ENCODE measurements at regions not wholly inside any gene's neighbourhood (a gene's known extent, or its start where the extent isn't known, plus 50 kb on each side); places are given as distances from the start of the nearest gene placed in this dataset.

- Histone ChIP-seq H3K9me1 (replicated peaks; ENCODE audit: control insufficient read depth, extremely low read depth, insufficient read depth, low read length) (no peaks in the 10 kb centered on the region), H3K9me3 (replicated peaks; ENCODE audit: control insufficient read depth, insufficient read depth, low read length) (no peaks in the 10 kb centered on the region), H3K4me2 (ENCODE audit: insufficient read depth, low read length) (no peak overlapping the region), H3K27me3 (ENCODE audit: control insufficient read depth in 2 of 2, insufficient read depth in 2 of 2, low read length in 2 of 2) (peaks cover 0 to 2% of the 10 kb centered on the region in 2 experiments), H3K27ac (ENCODE audit: insufficient read depth, low read depth, low read length) (no peak overlapping the region), H2AFZ (ENCODE audit: low read depth, low read length) (no peak overlapping the region), H3K36me3 (ENCODE audit: control insufficient read depth in 2 of 2, extremely low read depth in 1 of 2, insufficient read depth in 2 of 2, low read length in 2 of 2) (no peaks in the 10 kb centered on the region), H3K4me3 (replicated peaks in 1 of 3; ENCODE audit: insufficient read depth in 1 of 3, low read depth in 1 of 3, low read length in 3 of 3) (no peak overlapping the region), H3K4me1 (ENCODE audit: control insufficient read depth, extremely low read depth, insufficient read depth, low read length) (peaks cover 9% of the 10 kb centered on the region), H3K9ac (replicated peaks; ENCODE audit: extremely low read depth, insufficient read depth, low read length) (no peak overlapping the region), H4K20me1 (replicated peaks; ENCODE audit: control insufficient read depth, extremely low read depth, insufficient read depth, low read length) (no peaks in the 10 kb centered on the region), H3K79me2 (ENCODE audit: control insufficient read depth, insufficient read depth, low read length) (no peaks in the 10 kb centered on the region)
- no TSS peak for BruUV-seq (replicated peaks)
- FAIRE-seq (no peak), DNase-seq (ENCODE audit: low read depth, low spot score) (no peak)
- ChIA-PET CTCF (interaction anchor here (1.3 kb wide), 1 partner anchor 11 kb away, joined by 3 read pairs; no protein-coding TSS in a partner anchor), POLR2A (no interaction called here)
- intact Hi-C loops (cut with micrococcal nuclease) (no loop called here), dilution Hi-C loops (cut with MboI; ENCODE audit: extremely low pct_ligation_motif_present, low sequenced_read_pairs) (no loop called here)
- no peak for TF ChIP-seq JUN (IDR thresholded peaks at IDR 0.05; ENCODE audit: borderline replicate concordance, insufficient read depth, insufficient read length, low read depth)
- TF ChIP-seq MAX (IDR thresholded peaks at IDR 0.05; ENCODE audit: insufficient read depth, insufficient read length) = no peak
- TF ChIP-seq FOS (IDR thresholded peaks at IDR 0.05; ENCODE audit: borderline replicate concordance, insufficient read depth, low read length) = no peak
- no peak for TF ChIP-seq MYC (IDR thresholded peaks at IDR 0.05; ENCODE audit: low read depth, low read length)
- no peak for TF ChIP-seq EZH2 (IDR thresholded peaks at IDR 0.05; ENCODE audit: borderline replicate concordance, low read depth, low read length, severe bottlenecking)
- no peak for TF ChIP-seq CTCF (IDR thresholded peaks at IDR 0.05; ENCODE audit: extremely low read depth in 1 of 2, insufficient read depth in 1 of 2, low read depth in 1 of 2, low read length in 2 of 2)
- TF ChIP-seq POLR2AphosphoS5 (IDR thresholded peaks at IDR 0.05; ENCODE audit: insufficient read depth, low read depth, low read length) = no peak
- TF ChIP-seq GATA2 (IDR thresholded peaks at IDR 0.05; ENCODE audit: insufficient read depth, insufficient read length, low read depth, low read length) = no peak
These were observed 133.4 kb upstream of the SMAD1 start for GRCh38 chr4:145348291-145348690.

Measured in endothelial cell of umbilical vein (primary cell).